Stomach (tissue), 8 donors: ENCODE measurements at regions not wholly inside any gene's neighbourhood (a gene's known extent, or its start where the extent isn't known, plus 50 kb on each side); places are given as distances from the start of the nearest gene placed in this dataset.

ENCODE experiments used
- DNase-seq, 2 donors: peaks; one replicate each; pipeline versions ENCODE4 v3.0.0 to v3.0.0-alpha.2; 2013 to 2019
- H3K27ac ChIP-seq, 5 donors: fragments of 200-600 bp in 4 of 5; sonication (generic) in 4 of 5; one replicate each; pipeline ENCODE4 v1.5.1; 2013 to 2019; ENCODE audit warnings: mild to moderate bottlenecking in 1 of 5, moderate library complexity in 1 of 5
- H3K27me3 ChIP-seq, 3 donors: fragments of 200-600 bp; sonication (generic); one replicate each; pipeline ENCODE4 v1.5.1; 2017 to 2019; ENCODE audit warnings: mixed run types in 1 of 3
- H3K36me3 ChIP-seq, 4 donors: fragments of 200-600 bp; sonication (generic); 1 replicate in 3 of 4; 2 replicates in 1 of 4; pipeline ENCODE4 v1.5.1; 2016 to 2019
- H3K4me1 ChIP-seq, 4 donors: fragments of 200-600 bp; sonication (generic); one replicate each; pipeline ENCODE4 v1.5.1; 2016 to 2019
- H3K4me3 ChIP-seq, 4 donors: fragments of 200-600 bp; sonication (generic) in 3 of 4; one replicate each; pipeline ENCODE4 v1.5.1; 2016 to 2019; ENCODE audit warnings: mild to moderate bottlenecking in 1 of 4
- H3K9me3 ChIP-seq, 4 donors: fragments of 200-600 bp; sonication (generic); one replicate each; pipeline ENCODE4 v1.5.1; 2016 to 2019
- EP300 ChIP-seq: sonication (generic); formaldehyde crosslinking; IDR thresholded peaks from one replicate; pipeline ENCODE4 v1.6.1; 2017; ENCODE audit warnings: antibody characterized with exemption
- POLR2A ChIP-seq, 4 donors: fragments of 450-650 bp; IDR thresholded peaks; one replicate each; pipeline ENCODE4 v1.6.1; 2016; ENCODE audit warnings: antibody characterized with exemption in 4 of 4, control low read depth in 2 of 4, mild to moderate bottlenecking in 1 of 4, moderate library complexity in 1 of 4
- POLR2AphosphoS5 ChIP-seq, 3 donors: sonication (generic); formaldehyde crosslinking; IDR thresholded peaks; one replicate each; pipeline ENCODE4 v1.6.1; 2016; ENCODE audit warnings: antibody characterized with exemption in 3 of 3
- WGBS, 5 donors: extraction: QIAGEN DNeasy Blood & Tissue Kit in 3 of 5; methylation state at CpG; one replicate each; pipeline versions ENCODE4 v1.1.5 to v1.1.7; 2013 to 2018; 5-methylcytosine and 5-hydroxymethylcytosine counted together
- intact Hi-C: fragments of 100-400 bp; cut with DNase I; formaldehyde crosslinking; loops from one replicate; pipeline ENCODE4 v1.15.1; 2023; ENCODE audit warnings: low total_unique reads
- TF ChIP-seq, protein P1 (sequence below), 7 experiments: fragments of 450-650 bp in 4 of 7; fragments of 200-600 bp in 3 of 7; sonication (generic) in 3 of 7; IDR thresholded peaks; one replicate each; pipeline ENCODE4 v1.5.1; 2016 to 2019; ENCODE audit warnings: antibody characterized with exemption in 7 of 7, control low read depth in 2 of 7, mild to moderate bottlenecking in 1 of 7
- donor health status: healthy with polysubstance abuse.
- donor health status: Bipolar disorder and iron deficiency.
- donor health status: healthy.

DNA sequence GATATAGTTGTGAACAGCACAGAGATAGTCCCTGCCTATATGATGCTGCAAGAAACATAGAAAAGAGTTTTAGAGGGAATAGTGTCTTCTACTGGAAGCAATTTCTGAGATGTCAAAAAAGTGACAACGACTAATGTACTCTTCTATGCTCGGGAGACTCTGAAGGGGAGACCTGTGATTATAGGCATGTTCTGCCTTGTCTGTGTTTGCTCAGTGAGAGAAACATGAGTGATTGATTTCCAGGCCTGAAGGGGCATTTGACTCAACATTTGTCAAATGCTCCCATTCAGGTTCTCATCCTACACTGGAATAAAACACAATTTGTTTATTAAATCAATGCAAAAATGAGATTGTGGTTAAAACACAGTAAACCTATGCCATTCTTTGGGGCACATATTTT is 131.8 kb downstream of the CTH start:
- Histone ChIP-seq H3K36me3 (no peaks in the 10 kb centered on the region), H3K4me1 (no peaks in the 10 kb centered on the region), H3K27ac (no peak overlapping the region), H3K9me3 (no peaks in the 10 kb centered on the region), H3K27me3 (no peaks in the 10 kb centered on the region), H3K4me3 (no peak overlapping the region)
- TF ChIP-seq POLR2AphosphoS5 (IDR thresholded peaks at IDR 0.05) (no peak), EP300 (no peak), POLR2A (IDR thresholded peaks at IDR 0.05) (no peak)
- TF ChIP-seq, protein P1, sequence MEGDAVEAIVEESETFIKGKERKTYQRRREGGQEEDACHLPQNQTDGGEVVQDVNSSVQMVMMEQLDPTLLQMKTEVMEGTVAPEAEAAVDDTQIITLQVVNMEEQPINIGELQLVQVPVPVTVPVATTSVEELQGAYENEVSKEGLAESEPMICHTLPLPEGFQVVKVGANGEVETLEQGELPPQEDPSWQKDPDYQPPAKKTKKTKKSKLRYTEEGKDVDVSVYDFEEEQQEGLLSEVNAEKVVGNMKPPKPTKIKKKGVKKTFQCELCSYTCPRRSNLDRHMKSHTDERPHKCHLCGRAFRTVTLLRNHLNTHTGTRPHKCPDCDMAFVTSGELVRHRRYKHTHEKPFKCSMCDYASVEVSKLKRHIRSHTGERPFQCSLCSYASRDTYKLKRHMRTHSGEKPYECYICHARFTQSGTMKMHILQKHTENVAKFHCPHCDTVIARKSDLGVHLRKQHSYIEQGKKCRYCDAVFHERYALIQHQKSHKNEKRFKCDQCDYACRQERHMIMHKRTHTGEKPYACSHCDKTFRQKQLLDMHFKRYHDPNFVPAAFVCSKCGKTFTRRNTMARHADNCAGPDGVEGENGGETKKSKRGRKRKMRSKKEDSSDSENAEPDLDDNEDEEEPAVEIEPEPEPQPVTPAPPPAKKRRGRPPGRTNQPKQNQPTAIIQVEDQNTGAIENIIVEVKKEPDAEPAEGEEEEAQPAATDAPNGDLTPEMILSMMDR (IDR thresholded peaks at IDR 0.05): no peak
- intact Hi-C loops: no loop called here
- WGBS, 5 donors: 53 to 64% (median 61%) methylated on average over 2 of the region's 2 CpGs
- no peak for DNase-seq

DNA sequence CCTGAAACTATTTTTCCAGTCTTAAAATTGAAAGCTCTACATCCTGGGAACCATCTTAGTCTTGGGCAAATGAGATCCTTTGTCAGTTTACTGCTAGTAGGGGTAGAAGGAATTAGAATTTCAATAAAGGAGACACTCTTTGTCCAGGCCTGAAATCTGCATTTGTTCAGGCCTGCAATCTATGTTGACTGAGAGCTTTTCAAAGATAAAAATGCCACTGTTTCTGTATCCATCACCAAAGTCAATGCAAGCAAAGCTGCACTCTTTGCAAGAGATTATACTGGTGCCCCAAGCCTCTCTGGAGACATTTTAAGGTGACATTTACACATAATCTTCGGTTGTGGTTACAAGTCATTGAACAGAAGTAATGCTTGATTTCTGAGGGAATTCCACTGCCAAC is 135.7 kb downstream of the CTH start:
- no peak for TF ChIP-seq POLR2AphosphoS5 (IDR thresholded peaks at IDR 0.05)
- no peak for TF ChIP-seq POLR2A (IDR thresholded peaks at IDR 0.05)
- TF ChIP-seq, protein P1 (IDR thresholded peaks at IDR 0.05): no peak
- TF ChIP-seq EP300: no peak
- H3K9me3 ChIP-seq: no peaks in the 10 kb centered on the region
- intact Hi-C loops: no loop called here
- no peaks in the 10 kb centered on the region for H3K36me3 ChIP-seq
- no peak overlapping the region for H3K4me3 ChIP-seq
- no peak for DNase-seq
- no peaks in the 10 kb centered on the region for H3K27me3 ChIP-seq
- no peaks in the 10 kb centered on the region for H3K4me1 ChIP-seq
- WGBS, 5 donors: 71 to 92% (median 76%) methylated on average over 1 of the region's 1 CpG
- no peak overlapping the region for H3K27ac ChIP-seq

DNA sequence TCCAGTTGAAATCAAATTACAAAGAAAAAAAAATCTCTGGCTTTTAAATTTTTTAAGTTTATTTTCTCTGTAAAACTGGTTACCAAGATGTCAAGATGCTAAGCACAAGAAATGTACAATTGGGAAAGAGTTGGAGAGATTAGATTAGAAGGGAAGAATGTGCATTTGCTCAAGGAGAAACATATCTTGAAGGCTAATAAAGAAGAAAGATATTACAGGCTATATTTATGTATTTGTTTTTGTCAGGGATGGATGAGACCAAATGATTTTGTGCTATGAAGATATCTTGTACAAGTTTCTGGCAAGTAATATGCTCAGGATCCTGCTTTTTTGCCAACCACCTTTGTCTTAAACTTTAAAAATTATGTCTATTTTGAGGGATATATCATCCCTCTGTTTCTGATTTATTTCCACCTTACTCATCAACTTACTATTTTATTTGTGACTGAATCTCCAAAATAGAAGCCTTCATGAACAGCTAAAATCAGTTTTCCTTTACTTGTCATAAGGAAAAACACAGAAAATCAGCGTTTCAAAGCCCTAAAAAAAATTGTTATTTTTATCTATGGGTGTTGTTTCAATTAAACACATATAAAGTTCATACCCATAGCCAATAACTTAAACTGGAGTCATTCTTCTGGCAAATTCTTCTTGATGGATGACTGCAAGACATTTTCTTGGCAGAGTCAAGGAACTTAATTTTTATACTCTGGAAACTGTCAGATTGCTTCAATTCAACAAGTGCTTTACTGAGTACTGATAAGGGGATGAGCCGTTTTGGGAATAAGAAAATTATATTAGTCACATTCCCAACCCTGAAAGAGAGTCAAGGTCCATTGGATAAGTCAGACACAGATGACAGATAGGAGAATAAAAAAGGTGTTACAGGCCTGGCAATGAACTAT is 141.8 kb downstream of the CTH start:
- WGBS, 5 donors: 29 to 45% (median 43%) methylated on average over 2 of the region's 2 CpGs
- H3K4me3 ChIP-seq: no peak overlapping the region
- intact Hi-C loops: no loop called here
- no peaks in the 10 kb centered on the region for H3K4me1 ChIP-seq
- H3K36me3 ChIP-seq: no peaks in the 10 kb centered on the region
- TF ChIP-seq, protein P1 (IDR thresholded peaks at IDR 0.05): no peak
- DNase-seq: peak in 1 of 2 donors; percentile 33
- no peaks in the 10 kb centered on the region for H3K9me3 ChIP-seq
- H3K27ac ChIP-seq: no peak overlapping the region
- H3K27me3 ChIP-seq: no peaks in the 10 kb centered on the region

DNA sequence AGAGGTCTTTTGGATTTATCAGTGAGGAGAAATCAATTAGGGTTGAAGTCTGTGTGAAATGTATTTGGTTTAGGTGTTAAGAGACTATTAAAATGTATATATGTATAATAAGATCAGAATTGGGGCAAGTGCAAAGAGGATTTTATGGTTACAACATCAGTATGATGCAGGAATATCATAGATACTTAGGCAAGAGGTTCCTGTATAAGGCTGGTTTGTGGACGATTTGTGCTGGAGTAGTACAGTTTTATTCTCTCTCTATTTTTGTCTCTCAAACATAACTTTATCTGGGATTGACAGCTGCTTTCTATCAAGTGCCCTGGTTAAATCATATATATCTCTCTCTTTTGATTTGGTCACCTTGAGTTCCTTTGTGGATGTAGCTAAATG is 142.5 kb downstream of the CTH start:
- DNase-seq: no peak
- Histone ChIP-seq H3K4me1 (no peaks in the 10 kb centered on the region), H3K36me3 (no peaks in the 10 kb centered on the region), H3K27ac (no peak overlapping the region), H3K9me3 (no peaks in the 10 kb centered on the region), H3K4me3 (no peak overlapping the region), H3K27me3 (no peaks in the 10 kb centered on the region)
- 63 to 85% (median 65%) methylated on average over 1 of the region's 1 CpG for WGBS, 5 donors
- intact Hi-C loops: no loop called here
- TF ChIP-seq EP300: no peak
- TF ChIP-seq, protein P1 (IDR thresholded peaks at IDR 0.05): no peak
- TF ChIP-seq POLR2AphosphoS5 (IDR thresholded peaks at IDR 0.05): no peak
- no peak for TF ChIP-seq POLR2A (IDR thresholded peaks at IDR 0.05)
